ENCODE measurements at regions not wholly inside any gene's neighbourhood (a gene's known extent, or its start where the extent isn't known, plus 50 kb on each side); places are given as distances from the start of the nearest gene placed in this dataset.
A peak's percentile ranks its signal among the peaks of the same experiment; 100 is the strongest.

- H3K4me3 ChIP-seq: no peak overlapping the region
- no peak overlapping the region for H3K27ac ChIP-seq
- no peak overlapping the region for H3K4me2 ChIP-seq
- H3K27me3 ChIP-seq: no peaks in the 10 kb centered on the region
- no peaks in the 10 kb centered on the region for H3K9me3 ChIP-seq (replicated peaks in 1 of 11)
- no peaks in the 10 kb centered on the region for H4K20me1 ChIP-seq
- H3K9ac ChIP-seq: no peak overlapping the region
- TF ChIP-seq Cebpa-rat (IDR thresholded peaks at IDR 0.05): no peak
- H3K4me1 ChIP-seq: no peaks in the 10 kb centered on the region
- no peaks in the 10 kb centered on the region for H3K36me3 ChIP-seq
These were observed 71.6 kb upstream of the SLC5A12 start for GRCh38 chr11:26793487-26793886.

- no peak overlapping the region for H3K4me3 ChIP-seq
- H4K20me1 ChIP-seq: no peaks in the 10 kb centered on the region
- H3K4me1 ChIP-seq: no peaks in the 10 kb centered on the region
- no peaks in the 10 kb centered on the region for H3K36me3 ChIP-seq
- no peaks in the 10 kb centered on the region for H3K27me3 ChIP-seq
- no peaks in the 10 kb centered on the region for H3K9me3 ChIP-seq (replicated peaks in 1 of 11)
- H3K4me2 ChIP-seq: no peak overlapping the region
- no peak overlapping the region for H3K27ac ChIP-seq
- no peak overlapping the region for H3K9ac ChIP-seq
- no peak for TF ChIP-seq Cebpa-rat (IDR thresholded peaks at IDR 0.05)
These were observed 79.7 kb upstream of the SLC5A12 start for GRCh38 chr11:26801601-26802000.

DNA sequence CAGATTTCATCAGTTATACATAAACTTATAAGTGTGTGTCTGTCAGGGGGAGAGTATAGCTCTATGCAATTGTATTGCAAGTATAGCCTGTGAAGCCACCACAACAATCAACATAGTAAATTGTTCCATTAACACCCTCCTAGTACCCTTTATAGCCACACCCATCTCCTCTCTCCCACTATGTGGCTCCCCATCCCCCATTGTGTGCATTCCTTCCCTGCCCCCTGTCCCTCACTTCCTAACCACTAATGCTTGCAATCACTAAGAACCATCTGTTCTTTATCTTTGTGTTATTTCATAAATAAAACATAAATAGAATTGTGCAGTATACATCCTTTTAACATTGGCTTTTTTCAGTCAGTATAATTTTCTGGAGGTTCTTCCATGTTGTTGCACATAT lies 83.1 kb upstream of the SLC5A12 start:
- Histone ChIP-seq H3K4me2 (no peak overlapping the region), H3K4me3 (no peak overlapping the region), H3K4me1 (no peaks in the 10 kb centered on the region), H4K20me1 (no peaks in the 10 kb centered on the region), H3K36me3 (no peaks in the 10 kb centered on the region), H3K27me3 (no peaks in the 10 kb centered on the region), H3K27ac (no peak overlapping the region), H3K9me3 (replicated peaks in 1 of 11) (no peaks in the 10 kb centered on the region), H3K9ac (no peak overlapping the region)
- no peak for TF ChIP-seq Cebpa-rat (IDR thresholded peaks at IDR 0.05)

DNA sequence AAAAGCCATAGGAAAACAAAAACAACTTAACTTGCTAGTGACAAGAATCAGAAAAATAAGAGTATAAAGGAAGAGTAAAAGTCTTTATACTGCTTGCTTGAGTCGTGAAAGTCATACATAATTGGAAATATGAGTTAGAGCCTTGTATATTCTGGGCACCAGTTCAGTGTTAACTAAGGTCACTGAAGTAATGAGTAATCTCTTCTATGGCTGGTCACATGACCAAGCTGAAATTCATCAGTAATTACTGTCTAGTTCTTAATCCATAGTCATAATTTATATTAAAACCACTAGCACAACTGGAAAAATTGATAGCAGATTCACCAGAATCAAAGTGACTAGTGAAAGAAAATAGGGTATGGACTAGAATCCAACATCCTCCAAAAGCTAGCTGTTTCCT lies 84.4 kb upstream of the SLC5A12 start:
- Histone ChIP-seq H3K36me3 (no peaks in the 10 kb centered on the region), H3K27ac (no peak overlapping the region), H3K4me1 (no peaks in the 10 kb centered on the region), H3K27me3 (no peaks in the 10 kb centered on the region), H3K9ac (no peak overlapping the region), H3K9me3 (replicated peaks in 1 of 11) (no peaks in the 10 kb centered on the region), H4K20me1 (no peaks in the 10 kb centered on the region), H3K4me2 (no peak overlapping the region), H3K4me3 (no peak overlapping the region)
- no peak for TF ChIP-seq Cebpa-rat (IDR thresholded peaks at IDR 0.05)

GRCh38 chr11:26820739-26821138 lies 98.9 kb upstream of the SLC5A12 start:
- Histone ChIP-seq H3K4me2 (no peak overlapping the region), H3K9ac (no peak overlapping the region), H3K27me3 (no peaks in the 10 kb centered on the region), H3K36me3 (no peaks in the 10 kb centered on the region), H3K4me1 (no peaks in the 10 kb centered on the region), H3K27ac (no peak overlapping the region), H3K4me3 (no peak overlapping the region), H3K9me3 (replicated peaks in 1 of 11) (peaks cover 28 to 43% (median 32%) of the 10 kb centered on the region in 11 experiments), H4K20me1 (no peaks in the 10 kb centered on the region)
- no peak for TF ChIP-seq Cebpa-rat (IDR thresholded peaks at IDR 0.05)

DNA sequence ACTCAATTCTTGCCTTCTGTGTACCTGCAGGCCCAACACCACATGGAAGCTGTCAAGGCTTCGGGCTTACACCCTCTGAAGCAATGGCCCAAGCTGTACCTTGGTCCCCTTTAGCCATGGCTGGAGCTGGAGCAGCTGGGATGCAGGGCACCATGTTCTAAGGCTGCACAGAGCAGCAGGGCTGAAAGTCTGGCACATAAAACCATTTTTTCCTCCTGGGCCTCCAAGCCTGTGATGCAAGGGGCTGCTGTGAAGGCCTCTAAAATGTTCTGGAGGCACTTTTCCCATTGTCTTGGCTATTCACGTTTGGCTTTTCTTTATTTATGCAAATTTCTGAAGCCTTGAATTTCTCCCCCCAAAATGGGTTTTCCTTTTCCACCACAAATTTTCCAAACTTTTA lies 102.1 kb upstream of the SLC5A12 start:
- no peak for TF ChIP-seq Cebpa-rat (IDR thresholded peaks at IDR 0.05)
- Histone ChIP-seq H3K4me1 (no peaks in the 10 kb centered on the region), H3K9me3 (replicated peaks in 1 of 11) (peaks cover 28 to 43% (median 32%) of the 10 kb centered on the region in 11 experiments), H3K27me3 (no peaks in the 10 kb centered on the region), H3K4me2 (no peak overlapping the region), H3K27ac (no peak overlapping the region), H4K20me1 (no peaks in the 10 kb centered on the region), H3K4me3 (peak overlapping the region in 1 of 10 experiments; percentile 5; a peak in 2 of 20 replicates), H3K36me3 (no peaks in the 10 kb centered on the region), H3K9ac (no peak overlapping the region)

- no peak for TF ChIP-seq Cebpa-rat (IDR thresholded peaks at IDR 0.05)
- H3K4me3 ChIP-seq: no peak overlapping the region
- no peak overlapping the region for H3K4me2 ChIP-seq
- no peaks in the 10 kb centered on the region for H3K27me3 ChIP-seq
- H3K4me1 ChIP-seq: no peaks in the 10 kb centered on the region
- H3K9me3 ChIP-seq (replicated peaks in 1 of 11): peaks cover 23 to 30% (median 25%) of the 10 kb centered on the region in 11 experiments
- H4K20me1 ChIP-seq: no peaks in the 10 kb centered on the region
- no peaks in the 10 kb centered on the region for H3K36me3 ChIP-seq
- no peak overlapping the region for H3K9ac ChIP-seq
- H3K27ac ChIP-seq: no peak overlapping the region
These were observed 105.8 kb upstream of the SLC5A12 start for GRCh38 chr11:26827567-26828081.

DNA sequence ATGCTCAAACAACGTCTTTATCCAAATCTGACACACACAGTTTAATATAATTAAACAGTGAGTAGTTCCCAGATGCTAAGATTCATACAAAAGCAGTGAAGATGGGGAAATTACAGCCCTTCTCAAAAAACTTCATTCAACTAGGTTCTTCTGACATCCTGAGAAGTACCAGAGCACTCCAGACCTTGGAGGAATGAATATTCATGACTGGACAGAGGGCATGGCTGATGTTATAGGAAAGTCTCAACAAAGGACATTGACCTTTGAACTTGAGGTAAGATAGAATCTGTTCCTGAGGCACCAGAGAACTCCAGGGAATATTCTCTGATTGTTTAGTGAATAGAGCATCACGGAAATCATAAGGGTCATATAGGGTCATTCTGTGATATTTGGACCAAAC lies 106.4 kb upstream of the SLC5A12 start:
- H4K20me1 ChIP-seq: no peaks in the 10 kb centered on the region
- no peak overlapping the region for H3K9ac ChIP-seq
- H3K27me3 ChIP-seq: no peaks in the 10 kb centered on the region
- H3K4me3 ChIP-seq: no peak overlapping the region
- no peak overlapping the region for H3K4me2 ChIP-seq
- no peaks in the 10 kb centered on the region for H3K36me3 ChIP-seq
- H3K27ac ChIP-seq: no peak overlapping the region
- TF ChIP-seq Cebpa-rat (IDR thresholded peaks at IDR 0.05): no peak
- H3K9me3 ChIP-seq (replicated peaks in 1 of 11): peaks cover 16 to 24% (median 19%) of the 10 kb centered on the region in 11 experiments
- H3K4me1 ChIP-seq: no peaks in the 10 kb centered on the region

GRCh38 chr11:26830218-26830617 lies 108.4 kb upstream of the SLC5A12 start:
- TF ChIP-seq Cebpa-rat (IDR thresholded peaks at IDR 0.05): no peak
- no peak overlapping the region for H3K9ac ChIP-seq
- H3K4me3 ChIP-seq: no peak overlapping the region
- H3K4me2 ChIP-seq: no peak overlapping the region
- peaks cover 0 to 5% (median 0%) of the 10 kb centered on the region in 11 experiments; a peak in 4 of 22 replicates for H3K9me3 ChIP-seq (replicated peaks in 1 of 11)
- no peaks in the 10 kb centered on the region for H4K20me1 ChIP-seq
- H3K27ac ChIP-seq: no peak overlapping the region
- no peaks in the 10 kb centered on the region for H3K36me3 ChIP-seq
- no peaks in the 10 kb centered on the region for H3K27me3 ChIP-seq
- H3K4me1 ChIP-seq: no peaks in the 10 kb centered on the region

DNA sequence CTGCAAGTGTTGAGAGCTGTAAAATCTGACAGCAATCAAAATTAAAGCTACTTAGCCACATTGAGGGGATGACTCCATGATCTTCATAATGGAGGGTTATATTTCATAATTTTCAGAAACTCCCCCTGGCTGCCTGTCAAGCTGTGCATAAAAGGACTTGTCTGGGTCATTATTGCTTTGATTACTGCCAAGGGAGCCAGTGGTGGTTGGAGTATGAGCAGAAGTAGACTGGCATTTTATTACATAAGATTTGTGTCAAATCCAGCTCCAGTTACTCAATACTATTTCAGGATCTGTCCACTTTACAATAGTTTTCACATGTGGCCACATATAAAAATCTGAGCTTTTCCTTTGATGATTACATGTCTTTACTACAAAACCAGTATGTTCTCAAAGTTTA lies 108.9 kb upstream of the SLC5A12 start:
- H3K36me3 ChIP-seq: no peaks in the 10 kb centered on the region
- no peak overlapping the region for H3K4me3 ChIP-seq
- no peaks in the 10 kb centered on the region for H4K20me1 ChIP-seq
- H3K4me1 ChIP-seq: no peaks in the 10 kb centered on the region
- no peak overlapping the region for H3K27ac ChIP-seq
- H3K4me2 ChIP-seq: no peak overlapping the region
- H3K9ac ChIP-seq: no peak overlapping the region
- TF ChIP-seq Cebpa-rat (IDR thresholded peaks at IDR 0.05): no peak
- peaks cover 0 to 2% (median 0%) of the 10 kb centered on the region in 11 experiments; a peak in 1 of 22 replicates for H3K9me3 ChIP-seq (replicated peaks in 1 of 11)
- no peaks in the 10 kb centered on the region for H3K27me3 ChIP-seq

All from BLaER1 treated with 17β-estradiol and CSF1 and Interleukin-3, amounts not matched to agents 10 nM and 100 nM (cell line).